ENCODE measurements at regions not wholly inside any gene's neighbourhood (a gene's known extent, or its start where the extent isn't known, plus 50 kb on each side); places are given as distances from the start of the nearest gene placed in this dataset.
"Not testable (repeated sequence)": the region's sequence is repeated elsewhere in the genome, so short reads cannot be mapped to it uniquely, and the experiment has no call there.

GRCh38 chr12:84463741-84464495 lies 448.7 kb downstream of the SLC6A15 start:
- H3K27me3 ChIP-seq = no peaks in the 10 kb centered on the region
- no peaks in the 10 kb centered on the region for H3K9me3 ChIP-seq
- H3K36me3 ChIP-seq = no peaks in the 10 kb centered on the region
- no peak overlapping the region for H3K4me3 ChIP-seq
- WGBS, 2 donors = 52 to 68% methylated on average over 2 of the region's 2 CpGs
- no peak for DNase-seq
- H3K4me1 ChIP-seq = peaks cover 0 to 9% (median 1%) of the 10 kb centered on the region in 4 donors
- intact Hi-C loops (cut with DNase I) = no loop called here
- TF ChIP-seq CTCF (IDR thresholded peaks at IDR 0.05) (no peak), POLR2AphosphoS5 (IDR thresholded peaks at IDR 0.05) (peak in 1 of 4 donors; percentile 26)
- no peak overlapping the region for H3K27ac ChIP-seq

GRCh38 chr12:84455598-84455997 lies 457.0 kb downstream of the SLC6A15 start:
- Histone ChIP-seq H3K27me3 (no peaks in the 10 kb centered on the region), H3K4me3 (no peak overlapping the region), H3K27ac (no peak overlapping the region), H3K36me3 (no peaks in the 10 kb centered on the region), H3K9me3 (no peaks in the 10 kb centered on the region), H3K4me1 (no peaks in the 10 kb centered on the region)
- DNase-seq = no peak
- TF ChIP-seq POLR2AphosphoS5 (IDR thresholded peaks at IDR 0.05) (no peak), EP300 (IDR thresholded peaks at IDR 0.05) (no peak), POLR2A (IDR thresholded peaks at IDR 0.05) (no peak), CTCF (IDR thresholded peaks at IDR 0.05) (no peak)
- intact Hi-C loops (cut with DNase I) = no loop called here
- WGBS, 2 donors = 69 to 76% methylated on average over 2 of the region's 2 CpGs

DNA sequence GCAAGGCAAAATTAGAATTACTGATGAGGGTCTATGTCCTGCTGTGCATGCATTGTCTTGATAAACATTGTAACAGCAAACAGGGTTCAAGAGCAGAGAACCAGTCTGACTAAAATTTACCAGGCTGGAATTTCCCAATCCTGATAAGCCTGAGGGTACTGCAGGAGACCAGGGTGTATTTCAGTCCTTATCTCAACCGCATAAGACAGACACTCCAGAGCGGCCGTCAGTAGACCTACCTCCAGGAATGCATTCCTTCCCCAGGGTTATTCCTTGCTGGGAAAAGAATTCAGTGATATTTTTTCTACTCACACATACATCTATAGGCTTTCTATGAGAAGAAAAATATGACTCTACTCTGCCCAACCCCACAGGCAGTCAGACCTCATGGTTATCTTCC lies 466.1 kb downstream of the SLC6A15 start:
- 95 to 97% methylated on average over 3 of the region's 3 CpGs for WGBS, 2 donors
- H3K27me3 ChIP-seq; H3K4me3 ChIP-seq; intact Hi-C loops (cut with DNase I); H3K4me1 ChIP-seq; H3K27ac ChIP-seq; H3K36me3 ChIP-seq; H3K9me3 ChIP-seq; DNase-seq: not testable (repeated sequence)

GRCh38 chr12:84436134-84436533 lies 476.5 kb downstream of the SLC6A15 start:
- WGBS, 2 donors = 85 to 93% methylated on average over 1 of the region's 1 CpG
- intact Hi-C loops (cut with DNase I) = no loop called here

DNA sequence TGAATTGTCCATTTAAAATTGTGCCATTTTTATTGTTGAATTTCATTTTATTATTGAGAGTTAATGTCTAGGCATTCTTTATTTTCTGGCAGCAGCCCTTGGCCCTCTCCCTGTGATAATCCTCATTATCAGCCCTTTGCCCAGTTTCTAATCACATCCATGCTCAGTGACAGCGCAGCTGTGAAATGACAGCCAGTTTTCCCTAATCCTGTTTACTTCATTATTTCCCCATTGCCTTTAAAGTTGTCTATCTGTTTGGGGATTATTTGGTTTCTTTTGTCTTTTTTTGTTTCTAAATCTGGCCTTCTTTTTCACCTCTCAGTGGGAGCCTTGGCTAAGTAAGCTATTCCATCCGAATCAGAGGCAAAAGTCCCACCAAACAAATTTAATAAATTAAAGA lies 476.9 kb downstream of the SLC6A15 start:
- Histone ChIP-seq H3K27ac (no peak overlapping the region), H3K27me3 (no peaks in the 10 kb centered on the region), H3K9me3 (no peaks in the 10 kb centered on the region), H3K4me1 (no peaks in the 10 kb centered on the region), H3K36me3 (no peaks in the 10 kb centered on the region), H3K4me3 (no peak overlapping the region)
- WGBS, 2 donors = 60 to 65% methylated on average over 2 of the region's 2 CpGs
- intact Hi-C loops (cut with DNase I) = no loop called here
- DNase-seq = no peak
- TF ChIP-seq EP300 (IDR thresholded peaks at IDR 0.05) (no peak), POLR2AphosphoS5 (IDR thresholded peaks at IDR 0.05) (no peak), CTCF (IDR thresholded peaks at IDR 0.05) (no peak), POLR2A (IDR thresholded peaks at IDR 0.05) (no peak)

More at GRCh38 chr12:84436134-84436533, 476.5 kb downstream of the SLC6A15 start:
- no peak for DNase-seq
- H3K4me3 ChIP-seq = no peak overlapping the region
- no peaks in the 10 kb centered on the region for H3K9me3 ChIP-seq
- no peaks in the 10 kb centered on the region for H3K27me3 ChIP-seq
- no peak for TF ChIP-seq EP300 (IDR thresholded peaks at IDR 0.05)
- TF ChIP-seq CTCF (IDR thresholded peaks at IDR 0.05) = no peak
- TF ChIP-seq POLR2AphosphoS5 (IDR thresholded peaks at IDR 0.05) = no peak
- TF ChIP-seq POLR2A (IDR thresholded peaks at IDR 0.05) = no peak
- H3K36me3 ChIP-seq = no peaks in the 10 kb centered on the region
- H3K27ac ChIP-seq = no peak overlapping the region
- H3K4me1 ChIP-seq = no peaks in the 10 kb centered on the region

All from sigmoid colon (tissue), 6 donors.